ENCODE measurements at regions not wholly inside any gene's neighbourhood (a gene's known extent, or its start where the extent isn't known, plus 50 kb on each side); places are given as distances from the start of the nearest gene placed in this dataset.

GRCh38 chr18:78571063-78571785 is 408.4 kb upstream of the SALL3 start:
- TF ChIP-seq CTCF (IDR thresholded peaks at IDR 0.05; ENCODE audit: borderline replicate concordance, insufficient read depth, low read depth, low read length) = no peak
- H3K4me3 ChIP-seq (ENCODE audit: low read depth, low read length) = no peak overlapping the region

GRCh38 chr18:78571831-78572347 is 407.7 kb upstream of the SALL3 start:
- no peak overlapping the region for H3K4me3 ChIP-seq (ENCODE audit: low read depth, low read length)
- no peak for TF ChIP-seq CTCF (IDR thresholded peaks at IDR 0.05; ENCODE audit: borderline replicate concordance, insufficient read depth, low read depth, low read length)

- no peak overlapping the region for H3K4me3 ChIP-seq (ENCODE audit: low read depth, low read length)
- TF ChIP-seq CTCF (IDR thresholded peaks at IDR 0.05; ENCODE audit: borderline replicate concordance, insufficient read depth, low read depth, low read length) = no peak
Measured at GRCh38 chr18:78573773-78574172, 405.8 kb upstream of the SALL3 start.

- TF ChIP-seq CTCF (IDR thresholded peaks at IDR 0.05; ENCODE audit: borderline replicate concordance, insufficient read depth, low read depth, low read length) = no peak
Measured at GRCh38 chr18:78576967-78577366, 402.7 kb upstream of the SALL3 start.

GRCh38 chr18:78579449-78579848 is 400.2 kb upstream of the SALL3 start:
- no peak overlapping the region for H3K4me3 ChIP-seq (ENCODE audit: low read depth, low read length)
- no peak for TF ChIP-seq CTCF (IDR thresholded peaks at IDR 0.05; ENCODE audit: borderline replicate concordance, insufficient read depth, low read depth, low read length)

More at GRCh38 chr18:78576967-78577366, 402.7 kb upstream of the SALL3 start:
- no peak overlapping the region for H3K4me3 ChIP-seq (ENCODE audit: low read depth, low read length)

- H3K4me3 ChIP-seq (ENCODE audit: low read depth, low read length) = no peak overlapping the region
- no peak for TF ChIP-seq CTCF (IDR thresholded peaks at IDR 0.05; ENCODE audit: borderline replicate concordance, insufficient read depth, low read depth, low read length)
Measured at GRCh38 chr18:78579854-78580577, 399.6 kb upstream of the SALL3 start.
